Central memory CD8-positive, alpha-beta T cell (primary cell): ENCODE measurements at regions not wholly inside any gene's neighbourhood (a gene's known extent, or its start where the extent isn't known, plus 50 kb on each side); places are given as distances from the start of the nearest gene placed in this dataset.

Experiments
- ATAC-seq: fragments of 150-1000 bp; cut with Tn5 transposase; replicated peaks from 2 replicates; pipeline ENCODE4 v1.10.0; 2022; ENCODE audit warnings: mild to moderate bottlenecking, moderate FRiP score, moderate number of reproducible peaks; ENCODE audit not compliant: poor library complexity, severe bottlenecking; ENCODE audit errors: extremely low read depth
- DNase-seq, 2 donors: peaks; one replicate each; pipeline ENCODE4 v3.0.0; 2021; ENCODE audit warnings: low spot score in 2 of 2
- H3K27ac Mint-ChIP-seq: one replicate; pipeline ENCODE4 v1.8.0; 2022; ENCODE audit warnings: low read depth, mild to moderate bottlenecking, moderate library complexity, mixed read lengths
- H3K27me3 Mint-ChIP-seq: one replicate; pipeline ENCODE4 v1.8.0; 2022; ENCODE audit warnings: mixed read lengths
- H3K36me3 Mint-ChIP-seq: one replicate; pipeline ENCODE4 v1.8.0; 2022; ENCODE audit warnings: mild to moderate bottlenecking, moderate library complexity, mixed read lengths; ENCODE audit not compliant: insufficient read depth
- H3K4me1 Mint-ChIP-seq: one replicate; pipeline ENCODE4 v1.8.0; 2022; ENCODE audit warnings: mixed read lengths
- H3K4me3 Mint-ChIP-seq: one replicate; pipeline ENCODE4 v1.8.0; 2022; ENCODE audit warnings: mild to moderate bottlenecking, moderate library complexity, mixed read lengths
- H3K9me3 Mint-ChIP-seq: one replicate; pipeline ENCODE4 v1.8.0; 2022; ENCODE audit warnings: mixed read lengths

- Mint-ChIP-seq H3K9me3 (no peaks in the 10 kb centered on the region), H3K4me3 (no peak overlapping the region), H3K27me3 (peaks cover 37% of the 10 kb centered on the region), H3K27ac (no peak overlapping the region), H3K36me3 (no peaks in the 10 kb centered on the region), H3K4me1 (no peaks in the 10 kb centered on the region)
- DNase-seq (no peak), ATAC-seq (no peak)
Observed at GRCh38 chr3:124246376-124246775, 254.5 kb upstream of the ROPN1 start.

- H3K9me3 Mint-ChIP-seq = no peaks in the 10 kb centered on the region
- no peak overlapping the region for H3K4me3 Mint-ChIP-seq
- H3K36me3 Mint-ChIP-seq = no peaks in the 10 kb centered on the region
- H3K4me1 Mint-ChIP-seq = no peaks in the 10 kb centered on the region
- H3K27me3 Mint-ChIP-seq = peaks cover 31% of the 10 kb centered on the region
- no peak overlapping the region for H3K27ac Mint-ChIP-seq
- ATAC-seq (no peak), DNase-seq (no peak)
Observed at GRCh38 chr3:124246949-124247348, 255.0 kb upstream of the ROPN1 start.

- no peaks in the 10 kb centered on the region for H3K4me1 Mint-ChIP-seq
- peaks cover 40% of the 10 kb centered on the region for H3K27me3 Mint-ChIP-seq
- no peak overlapping the region for H3K4me3 Mint-ChIP-seq
- no peak for ATAC-seq
- H3K36me3 Mint-ChIP-seq = no peaks in the 10 kb centered on the region
- DNase-seq = no peak
- H3K9me3 Mint-ChIP-seq = no peaks in the 10 kb centered on the region
- H3K27ac Mint-ChIP-seq = no peak overlapping the region
Observed at GRCh38 chr3:124248471-124249028, 256.6 kb upstream of the ROPN1 start.

- Mint-ChIP-seq H3K27me3 (peaks cover 40% of the 10 kb centered on the region), H3K4me1 (no peaks in the 10 kb centered on the region), H3K9me3 (no peaks in the 10 kb centered on the region), H3K4me3 (no peak overlapping the region), H3K27ac (no peak overlapping the region), H3K36me3 (no peaks in the 10 kb centered on the region)
- ATAC-seq (no peak), DNase-seq (no peak)
Observed at GRCh38 chr3:124249038-124249437, 257.1 kb upstream of the ROPN1 start.

GRCh38 chr3:124250053-124250452, 258.1 kb upstream of the ROPN1 start:
- no peaks in the 10 kb centered on the region for H3K9me3 Mint-ChIP-seq
- no peak overlapping the region for H3K27ac Mint-ChIP-seq
- ATAC-seq (no peak), DNase-seq (no peak)
- no peaks in the 10 kb centered on the region for H3K36me3 Mint-ChIP-seq
- no peak overlapping the region for H3K4me3 Mint-ChIP-seq
- no peaks in the 10 kb centered on the region for H3K4me1 Mint-ChIP-seq
- peaks cover 40% of the 10 kb centered on the region for H3K27me3 Mint-ChIP-seq

- Mint-ChIP-seq H3K4me1 (no peaks in the 10 kb centered on the region), H3K36me3 (no peaks in the 10 kb centered on the region), H3K27ac (no peak overlapping the region), H3K9me3 (no peaks in the 10 kb centered on the region), H3K27me3 (peaks cover 29% of the 10 kb centered on the region), H3K4me3 (no peak overlapping the region)
- DNase-seq (no peak), ATAC-seq (no peak)
Observed at GRCh38 chr3:124256156-124256555, 264.2 kb upstream of the ROPN1 start.

GRCh38 chr3:124256599-124256998, 264.7 kb upstream of the ROPN1 start:
- peaks cover 29% of the 10 kb centered on the region for H3K27me3 Mint-ChIP-seq
- no peaks in the 10 kb centered on the region for H3K4me1 Mint-ChIP-seq
- H3K27ac Mint-ChIP-seq = no peak overlapping the region
- no peak overlapping the region for H3K4me3 Mint-ChIP-seq
- H3K36me3 Mint-ChIP-seq = no peaks in the 10 kb centered on the region
- ATAC-seq = no peak
- DNase-seq = no peak
- no peaks in the 10 kb centered on the region for H3K9me3 Mint-ChIP-seq

- H3K4me3 Mint-ChIP-seq = no peak overlapping the region
- ATAC-seq (no peak), DNase-seq (no peak)
- peaks cover 26% of the 10 kb centered on the region for H3K27me3 Mint-ChIP-seq
- no peak overlapping the region for H3K27ac Mint-ChIP-seq
- no peaks in the 10 kb centered on the region for H3K9me3 Mint-ChIP-seq
- H3K4me1 Mint-ChIP-seq = no peaks in the 10 kb centered on the region
- no peaks in the 10 kb centered on the region for H3K36me3 Mint-ChIP-seq
Observed at GRCh38 chr3:124257336-124257864, 265.5 kb upstream of the ROPN1 start.

GRCh38 chr3:124258057-124258500, 266.2 kb upstream of the ROPN1 start:
- Mint-ChIP-seq H3K27me3 (peaks cover 19% of the 10 kb centered on the region), H3K4me3 (no peak overlapping the region), H3K36me3 (no peaks in the 10 kb centered on the region), H3K9me3 (no peaks in the 10 kb centered on the region), H3K27ac (no peak overlapping the region), H3K4me1 (no peaks in the 10 kb centered on the region)
- DNase-seq (no peak), ATAC-seq (no peak)

- ATAC-seq (no peak), DNase-seq (no peak)
- H3K4me1 Mint-ChIP-seq = no peaks in the 10 kb centered on the region
- H3K36me3 Mint-ChIP-seq = no peaks in the 10 kb centered on the region
- H3K27ac Mint-ChIP-seq = no peak overlapping the region
- H3K27me3 Mint-ChIP-seq = peaks cover 12% of the 10 kb centered on the region
- H3K4me3 Mint-ChIP-seq = no peak overlapping the region
- no peaks in the 10 kb centered on the region for H3K9me3 Mint-ChIP-seq
Observed at GRCh38 chr3:124260206-124260915, 268.4 kb upstream of the ROPN1 start.

- H3K4me3 Mint-ChIP-seq = no peak overlapping the region
- H3K4me1 Mint-ChIP-seq = no peaks in the 10 kb centered on the region
- H3K27me3 Mint-ChIP-seq = peaks cover 3% of the 10 kb centered on the region
- no peak overlapping the region for H3K27ac Mint-ChIP-seq
- no peaks in the 10 kb centered on the region for H3K9me3 Mint-ChIP-seq
- ATAC-seq (no peak), DNase-seq (no peak)
- no peaks in the 10 kb centered on the region for H3K36me3 Mint-ChIP-seq
Observed at GRCh38 chr3:124261306-124261705, 269.4 kb upstream of the ROPN1 start.

GRCh38 chr3:124263168-124263567, 271.2 kb upstream of the ROPN1 start:
- H3K27me3 Mint-ChIP-seq = no peaks in the 10 kb centered on the region
- no peaks in the 10 kb centered on the region for H3K36me3 Mint-ChIP-seq
- H3K27ac Mint-ChIP-seq = no peak overlapping the region
- H3K4me3 Mint-ChIP-seq = no peak overlapping the region
- H3K4me1 Mint-ChIP-seq = no peaks in the 10 kb centered on the region
- ATAC-seq = no peak
- no peak for DNase-seq
- no peaks in the 10 kb centered on the region for H3K9me3 Mint-ChIP-seq

GRCh38 chr3:124264346-124264745, 272.4 kb upstream of the ROPN1 start:
- no peaks in the 10 kb centered on the region for H3K4me1 Mint-ChIP-seq
- no peaks in the 10 kb centered on the region for H3K27me3 Mint-ChIP-seq
- H3K27ac Mint-ChIP-seq = no peak overlapping the region
- DNase-seq = no peak
- no peak for ATAC-seq
- no peak overlapping the region for H3K4me3 Mint-ChIP-seq
- H3K9me3 Mint-ChIP-seq = no peaks in the 10 kb centered on the region
- no peaks in the 10 kb centered on the region for H3K36me3 Mint-ChIP-seq
